H1 (cell line): ENCODE measurements at regions not wholly inside any gene's neighbourhood (a gene's known extent, or its start where the extent isn't known, plus 50 kb on each side); places are given as distances from the start of the nearest gene placed in this dataset.
A peak's percentile ranks its signal among the peaks of the same experiment; 100 is the strongest.

Experiments used
- CTCF ChIA-PET: fragments of 300-600 bp; sonication (Branson Sonifier 250); formaldehyde crosslinking; loops from one replicate; lab custom pipeline; 2021; ENCODE audit not compliant: partially characterized antibody; lab: Charles Lee
- POLR2A ChIA-PET: fragments of 300-600 bp; sonication (Branson Sonifier 250); formaldehyde crosslinking; loops from one replicate; lab custom pipeline; 2021; ENCODE audit warnings: inconsistent platforms; ENCODE audit not compliant: partially characterized antibody; lab: Charles Lee
- DNase-seq, 2 experiments: peaks; one replicate each; pipeline versions ENCODE4 v3.0.0 to v3.0.0-alpha.2; 2010 to 2022; ENCODE audit warnings: low spot score in 2 of 2, low read depth in 1 of 2, mixed read lengths in 1 of 2
- FAIRE-seq: peaks from 2 replicates; lab custom pipeline; 2011; peaks lifted over from hg19 to GRCh38; lab: Jason Lieb, UNC
- H2AFZ ChIP-seq: 2 replicates; pipeline ENCODE4 v1.8.1; 2012; ENCODE audit warnings: low read length, inconsistent platforms
- H2AK5ac ChIP-seq: 2 replicates; pipeline ENCODE4 v1.6.1; 2013; ENCODE audit warnings: low read depth, low read length
- H2BK120ac ChIP-seq: replicated peaks from 2 replicates; pipeline ENCODE3; 2013; ENCODE audit warnings: low read depth, low read length, inconsistent platforms
- H2BK12ac ChIP-seq: 2 replicates; pipeline ENCODE4 v1.6.1; 2013; ENCODE audit warnings: low read depth, low read length
- H2BK15ac ChIP-seq: 2 replicates; pipeline ENCODE4 v1.6.1; 2013; ENCODE audit warnings: low read length
- H2BK20ac ChIP-seq: 2 replicates; pipeline ENCODE4 v1.6.1; 2013; ENCODE audit warnings: low read length
- H2BK5ac ChIP-seq: 2 replicates; pipeline ENCODE4 v1.6.1; 2013; ENCODE audit warnings: low read depth, low read length
- H3K14ac ChIP-seq: 2 replicates; pipeline ENCODE4 v1.6.1; 2013; ENCODE audit warnings: inconsistent platforms; ENCODE audit not compliant: insufficient read length
- H3K18ac ChIP-seq: 2 replicates; pipeline ENCODE4 v1.6.1; 2013; ENCODE audit warnings: low read length; ENCODE audit errors: extremely low read depth
- H3K23ac ChIP-seq: 2 replicates; pipeline ENCODE4 v1.6.1; 2013; ENCODE audit warnings: inconsistent platforms; ENCODE audit not compliant: insufficient read length
- H3K23me2 ChIP-seq: 2 replicates; pipeline ENCODE4 v1.6.1; 2013; ENCODE audit warnings: low read depth, low read length
- H3K27ac ChIP-seq: 2 replicates; pipeline ENCODE4 v1.6.1; 2011; ENCODE audit warnings: low read depth, low read length, inconsistent platforms
- H3K27me3 ChIP-seq, 4 experiments: replicated peaks in 1 of 4; 1 replicate in 1 of 4; 2 replicates in 3 of 4; pipeline versions ENCODE4 v1.6.1 to v1.8.1; 2011 to 2013; ENCODE audit warnings: low read length in 3 of 4, mild to moderate bottlenecking in 3 of 4, inconsistent platforms in 2 of 4, mixed read lengths in 2 of 4, moderate library complexity in 1 of 4; ENCODE audit not compliant: control insufficient read depth in 3 of 4, insufficient read depth in 3 of 4; ENCODE audit errors: extremely low read depth in 1 of 4
- H3K36me3 ChIP-seq, 4 experiments: 2 replicates each; pipeline versions ENCODE4 v1.6.1 to v1.8.1; 2011 to 2013; ENCODE audit warnings: mild to moderate bottlenecking in 4 of 4, low read length in 3 of 4, moderate library complexity in 2 of 4, control low read depth in 1 of 4, inconsistent platforms in 1 of 4; ENCODE audit not compliant: insufficient read depth in 4 of 4, control insufficient read depth in 2 of 4
- H3K4ac ChIP-seq: replicated peaks from 2 replicates; pipeline ENCODE3; 2013; ENCODE audit warnings: low read length, low read depth, mixed read lengths, inconsistent platforms; ENCODE audit not compliant: insufficient read length
- H3K4me1 ChIP-seq, 4 experiments: replicated peaks in 1 of 4; 1 replicate in 1 of 4; 2 replicates in 3 of 4; pipeline versions ENCODE4 v1.6.1 to v1.8.1; 2011 to 2013; ENCODE audit warnings: low read length in 3 of 4, inconsistent platforms in 2 of 4, mixed read lengths in 1 of 4; ENCODE audit not compliant: insufficient read depth in 4 of 4, control insufficient read depth in 3 of 4
- H3K4me2 ChIP-seq, 2 experiments: 2 replicates each; pipeline versions ENCODE4 v1.6.1 to v1.8.1; 2011 to 2013; ENCODE audit warnings: low read depth in 2 of 2, low read length in 2 of 2, control low read depth in 1 of 2, inconsistent platforms in 1 of 2, mild to moderate bottlenecking in 1 of 2; ENCODE audit not compliant: insufficient read depth in 1 of 2
- H3K4me3 ChIP-seq, 4 experiments: fragments of 200-600, 300-600 bp in 1 of 4; sonication (generic), shearing (Covaris generic), sonication (Bioruptor Twin) in 1 of 4; 2 replicates each; pipeline versions ENCODE4 v1.5.1 to v1.8.1; 2011 to 2016; ENCODE audit warnings: low read length in 4 of 4, low read depth in 3 of 4, control low read depth in 2 of 4, inconsistent platforms in 2 of 4, mild to moderate bottlenecking in 2 of 4, mixed read lengths in 1 of 4, moderate library complexity in 1 of 4; ENCODE audit not compliant: insufficient read depth in 2 of 4; ENCODE audit errors: extremely low read depth in 1 of 4
- H3K56ac ChIP-seq: replicated peaks from 2 replicates; pipeline ENCODE3; 2013; ENCODE audit warnings: low read depth, mild to moderate bottlenecking, mixed read lengths, low read length, inconsistent platforms; ENCODE audit not compliant: insufficient read length
- H3K79me1 ChIP-seq: 2 replicates; pipeline ENCODE4 v1.6.1; 2013; ENCODE audit warnings: low read depth, low read length, control low read depth
- H3K79me2 ChIP-seq, 2 experiments: 2 replicates each; pipeline versions ENCODE4 v1.6.1 to v1.8.1; 2012 to 2013; ENCODE audit warnings: low read length in 2 of 2, mild to moderate bottlenecking in 2 of 2, inconsistent platforms in 1 of 2; ENCODE audit not compliant: insufficient read depth in 2 of 2, control insufficient read depth in 1 of 2
- H3K9ac ChIP-seq, 4 experiments: replicated peaks in 1 of 4; 1 replicate in 1 of 4; 2 replicates in 3 of 4; pipeline versions ENCODE4 v1.6.1 to v1.8.1; 2011 to 2013; ENCODE audit warnings: low read depth in 3 of 4, low read length in 3 of 4, control low read depth in 2 of 4, mild to moderate bottlenecking in 2 of 4, moderate library complexity in 2 of 4, inconsistent platforms in 1 of 4; ENCODE audit errors: extremely low read depth in 1 of 4
- H3K9me3 ChIP-seq, 2 experiments: 2 replicates each; pipeline versions ENCODE4 v1.6.1 to v1.8.1; 2012 to 2013; ENCODE audit warnings: mild to moderate bottlenecking in 2 of 2, moderate library complexity in 2 of 2, control low read depth in 1 of 2, inconsistent platforms in 1 of 2, low read depth in 1 of 2, low read length in 1 of 2, mixed read lengths in 1 of 2; ENCODE audit not compliant: insufficient read depth in 2 of 2
- H4K20me1 ChIP-seq, 2 experiments: replicated peaks in 1 of 2; 2 replicates each; pipeline versions ENCODE3 to v1.8.1; 2011 to 2013; ENCODE audit warnings: inconsistent platforms in 2 of 2, low read length in 2 of 2, mild to moderate bottlenecking in 1 of 2; ENCODE audit not compliant: insufficient read depth in 2 of 2, control insufficient read depth in 1 of 2
- H4K5ac ChIP-seq: 2 replicates; pipeline ENCODE4 v1.6.1; 2013; ENCODE audit warnings: low read length, low read depth, mixed read lengths, inconsistent platforms; ENCODE audit not compliant: insufficient read length
- H4K8ac ChIP-seq: 2 replicates; pipeline ENCODE4 v1.8.0; 2013; ENCODE audit warnings: mild to moderate bottlenecking, moderate library complexity, low read length, inconsistent platforms; ENCODE audit not compliant: insufficient read depth; ENCODE audit errors: extremely low read depth
- H4K91ac ChIP-seq: replicated peaks from 2 replicates; pipeline ENCODE3; 2013; ENCODE audit warnings: low read length, mixed read lengths, inconsistent platforms; ENCODE audit not compliant: insufficient read length
- ASH2L ChIP-seq: fragments of 200-600, 300-600 bp; sonication (generic); IDR thresholded peaks from one replicate; pipeline ENCODE4 v1.7.1; 2017; ENCODE audit warnings: low read length
- EP300 ChIP-seq, 2 experiments: IDR thresholded peaks; 1 replicate in 1 of 2; 2 replicates in 1 of 2; pipeline ENCODE4 v1.6.1; 2011 to 2012; ENCODE audit warnings: low read depth in 2 of 2, low read length in 2 of 2, mild to moderate bottlenecking in 2 of 2, borderline replicate concordance in 1 of 2, inconsistent platforms in 1 of 2, moderate library complexity in 1 of 2
- HDAC2 ChIP-seq, 2 experiments: fragments of 300-600 bp in 1 of 2; sonication (generic) in 1 of 2; IDR thresholded peaks; 2 replicates each; pipeline ENCODE4 v1.6.1; 2011 to 2012; ENCODE audit warnings: low read depth in 2 of 2, low read length in 2 of 2, mild to moderate bottlenecking in 2 of 2, moderate library complexity in 2 of 2, borderline replicate concordance in 1 of 2, inconsistent platforms in 1 of 2
- JUN ChIP-seq: IDR thresholded peaks from 2 replicates; pipeline ENCODE4 v1.6.1; 2011; ENCODE audit warnings: low read depth, mild to moderate bottlenecking, improper control_type of control experiment, low read length
- JUND ChIP-seq: IDR thresholded peaks from 2 replicates; pipeline ENCODE4 v1.6.1; 2011; ENCODE audit warnings: mild to moderate bottlenecking, improper control_type of control experiment, low read length
- PHF8 ChIP-seq: fragments of 200-600 bp; sonication (generic); conservative IDR thresholded peaks from 2 replicates; pipeline ENCODE4 v1.7.1; 2012; ENCODE audit warnings: low read depth, mild to moderate bottlenecking, inconsistent platforms, low read length, moderate library complexity
- SP4 ChIP-seq: IDR thresholded peaks from 2 replicates; pipeline ENCODE4 v1.6.1; 2012; ENCODE audit warnings: low read length, inconsistent platforms
- TEAD4 ChIP-seq: IDR thresholded peaks from 2 replicates; pipeline ENCODE4 v1.6.1; 2012; ENCODE audit warnings: low read depth, low read length, inconsistent platforms, mixed read lengths
- WGBS, 2 experiments: shearing (Covaris generic) in 1 of 2; methylation state at CpG; one replicate each; pipeline versions ENCODE4 v1.1.6 to v1.1.7; 2013 to 2015; ENCODE audit warnings: low lambda C conversion rate in 2 of 2, mixed read lengths in 2 of 2, inconsistent platforms in 1 of 2, low coverage in 1 of 2, missing lambda C conversion rate in 1 of 2; ENCODE audit not compliant: insufficient replicate concordance in 2 of 2, insufficient coverage in 1 of 2, insufficient read length in 1 of 2; ENCODE audit errors: extremely low coverage in 1 of 2, missing lambda C conversion rate in 1 of 2; 5-methylcytosine and 5-hydroxymethylcytosine counted together

DNA sequence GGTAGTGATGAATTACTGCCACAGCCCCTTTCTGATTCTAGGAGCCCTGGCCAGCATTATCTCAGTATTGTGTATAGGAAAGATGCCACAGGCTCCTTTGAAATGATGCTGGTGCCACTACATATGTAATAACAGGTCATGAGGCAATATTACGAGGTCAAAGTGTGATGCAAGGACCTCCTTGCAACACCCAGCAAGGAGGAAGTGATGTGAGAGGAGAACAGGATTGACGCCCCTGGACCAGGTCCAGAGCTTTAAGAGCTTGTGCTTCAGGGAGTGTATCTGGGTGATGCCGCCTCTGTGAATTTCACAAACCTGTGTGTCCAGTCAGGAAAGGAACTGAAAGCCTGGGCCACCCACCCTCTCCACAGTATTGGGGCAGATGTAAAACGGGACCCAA, 261.8 kb downstream of the MID1IP1 start:
- DNase-seq (no peak), FAIRE-seq (no peak)
- no peaks in the 10 kb centered on the region for H3K27me3 ChIP-seq
- no peak overlapping the region for H2BK20ac ChIP-seq
- ChIA-PET CTCF (interaction anchor here (0.6 kb wide), 2 partner anchors 10 to 168 kb away, joined by 3 read pairs; no protein-coding TSS in a partner anchor), POLR2A (no interaction called here)
- no peak overlapping the region for H3K27ac ChIP-seq
- H2AK5ac ChIP-seq = no peak overlapping the region
- no peak overlapping the region for H3K4me3 ChIP-seq
- H3K9me3 ChIP-seq = no peaks in the 10 kb centered on the region
- H3K14ac ChIP-seq = no peak overlapping the region
- no peak overlapping the region for H2BK120ac ChIP-seq
- H2AFZ ChIP-seq = no peak overlapping the region
- no peaks in the 10 kb centered on the region for H3K79me2 ChIP-seq
- H4K91ac ChIP-seq = no peak overlapping the region
- H4K20me1 ChIP-seq = no peaks in the 10 kb centered on the region
- no peak overlapping the region for H2BK12ac ChIP-seq
- no peak overlapping the region for H3K9ac ChIP-seq
- H3K23me2 ChIP-seq = no peaks in the 10 kb centered on the region
- no peaks in the 10 kb centered on the region for H3K36me3 ChIP-seq
- no peak overlapping the region for H3K18ac ChIP-seq
- H3K79me1 ChIP-seq = no peaks in the 10 kb centered on the region
- H3K56ac ChIP-seq = no peak overlapping the region
- H3K23ac ChIP-seq = no peak overlapping the region
- no peak overlapping the region for H2BK15ac ChIP-seq
- H4K5ac ChIP-seq = no peak overlapping the region
- no peak for TF ChIP-seq ASH2L
- TF ChIP-seq PHF8 = no peak
- no peak for TF ChIP-seq JUND
- TF ChIP-seq HDAC2 (IDR thresholded peaks at IDR 0.05; ENCODE audit: borderline replicate concordance in 1 of 2, low read depth in 2 of 2, low read length in 2 of 2) = no peak
- TF ChIP-seq TEAD4 = no peak
- no peak for TF ChIP-seq JUN
- TF ChIP-seq SP4 = no peak
- TF ChIP-seq EP300 (IDR thresholded peaks at IDR 0.05; ENCODE audit: borderline replicate concordance in 1 of 2, low read depth in 2 of 2, low read length in 2 of 2) = no peak
- WGBS, 2 experiments = 96% methylated on average over 3 of the region's 4 CpGs; no CpG with 5 or more reads in 1 of the 2 experiments
- H3K4me2 ChIP-seq = no peak overlapping the region
- H3K4me1 ChIP-seq = peaks cover 0 to 18% (median 5%) of the 10 kb centered on the region in 4 experiments; a peak in 5 of 7 replicates
- peak overlapping the region; percentile 78 for H3K4ac ChIP-seq
- H4K8ac ChIP-seq = no peak overlapping the region
- no peak overlapping the region for H2BK5ac ChIP-seq
